Lung (tissue), 11 donors: ENCODE measurements at regions not wholly inside any gene's neighbourhood (a gene's known extent, or its start where the extent isn't known, plus 50 kb on each side); places are given as distances from the start of the nearest gene placed in this dataset.

Source experiments
- ATAC-seq: fragments of 200-7000 bp; cut with Tn5 transposase; one replicate; pipeline ENCODE4 v1.9.1; 2020; ENCODE audit warnings: moderate number of reproducible peaks; ENCODE audit not compliant: insufficient read depth, low FRiP score
- DNase-seq, 3 donors: peaks; one replicate each; pipeline ENCODE4 v3.0.0-alpha.2; 2013 to 2017
- H3K27ac ChIP-seq, 2 donors: one replicate each; pipeline ENCODE4 v1.5.1; 2013; ENCODE audit warnings: mild to moderate bottlenecking in 2 of 2, moderate library complexity in 2 of 2, control low read depth in 1 of 2, inconsistent platforms in 1 of 2, low read depth in 1 of 2, low read length in 1 of 2
- H3K27me3 ChIP-seq, 3 donors: one replicate each; pipeline ENCODE4 v1.5.1; 2013; ENCODE audit warnings: low read length in 2 of 3; ENCODE audit not compliant: control insufficient read depth in 3 of 3, insufficient read depth in 3 of 3
- H3K36me3 ChIP-seq, 4 donors: one replicate each; pipeline ENCODE4 v1.5.1; 2013; ENCODE audit warnings: low read length in 4 of 4, mild to moderate bottlenecking in 1 of 4, moderate library complexity in 1 of 4; ENCODE audit not compliant: control insufficient read depth in 4 of 4, insufficient read depth in 4 of 4
- H3K4me1 ChIP-seq, 5 donors: one replicate each; pipeline ENCODE4 v1.5.1; 2013; ENCODE audit warnings: low read length in 5 of 5, mild to moderate bottlenecking in 2 of 5, moderate library complexity in 1 of 5; ENCODE audit not compliant: control insufficient read depth in 5 of 5, insufficient read depth in 5 of 5
- H3K4me3 ChIP-seq: one replicate; pipeline ENCODE4 v1.5.1; 2013; ENCODE audit warnings: mild to moderate bottlenecking, control low read depth, moderate library complexity
- H3K9ac ChIP-seq, 2 donors: one replicate each; pipeline ENCODE4 v1.5.1; 2013; ENCODE audit warnings: low read length in 2 of 2, control low read depth in 1 of 2; ENCODE audit not compliant: insufficient read depth in 1 of 2
- H3K9me3 ChIP-seq, 4 donors: one replicate each; pipeline ENCODE4 v1.5.1; 2013; ENCODE audit warnings: low read length in 3 of 4, mild to moderate bottlenecking in 1 of 4, moderate library complexity in 1 of 4; ENCODE audit not compliant: control insufficient read depth in 4 of 4, insufficient read depth in 3 of 4
- WGBS, 2 donors: extraction: QIAGEN DNeasy Blood & Tissue Kit; methylation state at CpG; one replicate each; pipeline ENCODE4 v1.1.7; 2013; 5-methylcytosine and 5-hydroxymethylcytosine counted together
- TF ChIP-seq, protein P1 (sequence below): IDR thresholded peaks from 2 replicates; pipeline ENCODE4 v1.5.1; 2012; ENCODE audit warnings: mild to moderate bottlenecking; ENCODE audit errors: control extremely low read depth, extremely low read depth
- donor health status: control.
- donor health status: control.
- donor health status: Bipolar disorder and iron deficiency.
- donor health status: healthy.
- donor health status: DM: yes; HTN: yes; CAD: no.

DNA sequence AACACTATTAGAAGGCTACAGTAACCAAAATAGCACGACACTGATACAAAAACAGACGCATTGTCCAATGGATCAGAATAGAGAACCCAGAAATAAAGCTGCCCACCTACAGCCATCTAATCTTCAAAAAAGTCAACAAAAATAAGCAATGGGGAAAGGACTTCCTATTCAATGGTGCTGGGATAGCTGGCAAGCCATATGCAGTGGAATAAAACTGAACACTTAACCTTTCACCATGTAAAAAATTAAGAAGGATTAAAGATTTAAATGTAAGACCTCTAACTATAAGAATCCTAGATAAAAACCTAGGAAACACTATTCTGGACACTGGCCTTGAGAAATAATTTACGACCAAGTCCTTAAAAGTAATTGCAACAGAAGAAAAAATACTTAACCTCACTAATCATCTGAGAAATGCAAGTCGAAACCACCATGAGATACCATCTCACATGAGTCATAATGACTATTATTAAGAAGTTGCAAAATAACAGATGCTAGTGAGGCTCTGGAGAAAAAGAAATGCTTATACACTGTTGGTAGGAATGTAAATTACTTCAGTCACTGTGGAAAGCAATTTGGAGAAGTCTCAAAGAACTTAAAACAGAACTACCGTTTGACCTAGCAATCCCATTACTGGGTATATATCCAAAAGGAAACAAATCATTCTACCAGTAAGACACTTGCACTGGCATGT, 203.3 kb upstream of the CDH9 start:
- no peak for ATAC-seq
- TF ChIP-seq, protein P1, sequence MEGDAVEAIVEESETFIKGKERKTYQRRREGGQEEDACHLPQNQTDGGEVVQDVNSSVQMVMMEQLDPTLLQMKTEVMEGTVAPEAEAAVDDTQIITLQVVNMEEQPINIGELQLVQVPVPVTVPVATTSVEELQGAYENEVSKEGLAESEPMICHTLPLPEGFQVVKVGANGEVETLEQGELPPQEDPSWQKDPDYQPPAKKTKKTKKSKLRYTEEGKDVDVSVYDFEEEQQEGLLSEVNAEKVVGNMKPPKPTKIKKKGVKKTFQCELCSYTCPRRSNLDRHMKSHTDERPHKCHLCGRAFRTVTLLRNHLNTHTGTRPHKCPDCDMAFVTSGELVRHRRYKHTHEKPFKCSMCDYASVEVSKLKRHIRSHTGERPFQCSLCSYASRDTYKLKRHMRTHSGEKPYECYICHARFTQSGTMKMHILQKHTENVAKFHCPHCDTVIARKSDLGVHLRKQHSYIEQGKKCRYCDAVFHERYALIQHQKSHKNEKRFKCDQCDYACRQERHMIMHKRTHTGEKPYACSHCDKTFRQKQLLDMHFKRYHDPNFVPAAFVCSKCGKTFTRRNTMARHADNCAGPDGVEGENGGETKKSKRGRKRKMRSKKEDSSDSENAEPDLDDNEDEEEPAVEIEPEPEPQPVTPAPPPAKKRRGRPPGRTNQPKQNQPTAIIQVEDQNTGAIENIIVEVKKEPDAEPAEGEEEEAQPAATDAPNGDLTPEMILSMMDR: no peak
- DNase-seq: no peak
- Histone ChIP-seq H3K27ac (no peak overlapping the region), H3K27me3 (no peaks in the 10 kb centered on the region), H3K9me3 (no peaks in the 10 kb centered on the region), H3K36me3 (no peaks in the 10 kb centered on the region), H3K4me1 (no peaks in the 10 kb centered on the region), H3K4me3 (no peak overlapping the region), H3K9ac (no peak overlapping the region)
- WGBS, 2 donors: 61 to 64% methylated on average over 5 of the region's 5 CpGs

DNA sequence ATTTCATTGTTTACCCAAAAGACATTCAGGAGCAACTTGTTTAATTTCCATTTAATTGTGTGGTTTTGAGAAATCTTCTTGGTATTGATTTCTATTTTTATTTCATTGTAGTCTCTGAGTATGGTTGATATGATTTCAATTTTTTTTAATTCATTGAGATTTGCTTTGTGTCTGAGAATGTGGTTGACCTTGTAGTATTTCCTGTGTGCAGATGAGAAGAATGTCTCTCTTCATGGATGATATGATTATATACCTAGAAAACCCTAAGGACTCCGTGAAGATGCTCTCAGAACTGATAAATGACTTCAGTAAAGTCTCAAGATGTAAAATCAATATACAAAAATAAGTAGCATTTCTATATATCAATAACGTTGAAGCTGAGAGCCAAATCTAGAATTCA, 202.4 kb upstream of the CDH9 start:
- no peaks in the 10 kb centered on the region for H3K27me3 ChIP-seq
- no peak overlapping the region for H3K9ac ChIP-seq
- no peaks in the 10 kb centered on the region for H3K9me3 ChIP-seq
- DNase-seq: no peak
- H3K36me3 ChIP-seq: no peaks in the 10 kb centered on the region
- no peaks in the 10 kb centered on the region for H3K4me1 ChIP-seq
- no peak for ATAC-seq
- TF ChIP-seq, protein P1: no peak
- WGBS, 2 donors: 69 to 83% methylated on average over 2 of the region's 2 CpGs
- no peak overlapping the region for H3K27ac ChIP-seq
- no peak overlapping the region for H3K4me3 ChIP-seq

DNA sequence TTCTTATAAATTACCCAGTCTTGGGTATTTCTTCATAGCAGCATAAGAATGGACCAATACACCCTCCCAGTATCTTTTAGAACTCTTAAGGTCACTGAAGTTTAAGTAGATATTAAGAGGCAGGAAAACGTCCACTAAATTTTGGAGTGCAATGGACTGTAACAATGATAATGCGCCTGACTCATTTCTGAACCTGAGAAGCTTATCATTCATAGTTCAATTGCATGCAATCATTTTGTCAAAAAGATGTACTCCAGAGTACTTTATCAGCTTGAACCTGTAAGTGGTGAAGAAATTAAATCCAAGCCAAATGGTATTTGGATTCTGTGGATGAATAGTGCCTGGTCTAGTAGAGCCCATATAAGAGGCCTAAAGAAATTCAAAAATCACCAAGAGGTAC, 196.5 kb upstream of the CDH9 start:
- 69 to 83% methylated on average over 2 of the region's 2 CpGs for WGBS, 2 donors
- TF ChIP-seq, protein P1: no peak
- ATAC-seq: no peak
- no peak for DNase-seq
- Histone ChIP-seq H3K4me1 (no peaks in the 10 kb centered on the region), H3K4me3 (no peak overlapping the region), H3K36me3 (no peaks in the 10 kb centered on the region), H3K27me3 (no peaks in the 10 kb centered on the region), H3K9ac (no peak overlapping the region), H3K27ac (no peak overlapping the region), H3K9me3 (no peaks in the 10 kb centered on the region)

DNA sequence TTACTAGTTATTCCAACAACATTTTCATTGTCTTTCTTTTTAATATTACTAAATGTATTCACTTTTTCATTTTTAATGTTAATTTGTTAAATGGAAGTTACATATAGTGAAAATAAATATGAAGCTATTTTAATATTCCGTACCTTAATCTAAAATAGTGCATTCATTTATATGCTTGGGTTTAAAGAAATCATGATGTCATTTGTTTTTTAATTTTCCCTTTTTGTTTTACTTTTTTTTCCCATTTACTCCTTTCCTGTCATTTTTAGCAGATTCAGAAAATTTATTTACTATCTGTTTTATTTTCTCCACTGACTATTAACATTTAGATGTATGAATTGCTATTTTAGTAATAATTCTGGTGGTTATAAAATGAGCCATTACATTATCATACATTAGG, 183.0 kb upstream of the CDH9 start:
- TF ChIP-seq, protein P1: no peak

More for the DNA sequence above, 183.0 kb upstream of the CDH9 start:
- 89 to 94% methylated on average over 1 of the region's 1 CpG for WGBS, 2 donors
- H3K4me1 ChIP-seq: no peaks in the 10 kb centered on the region
- ATAC-seq: no peak
- no peak overlapping the region for H3K9ac ChIP-seq
- no peaks in the 10 kb centered on the region for H3K36me3 ChIP-seq
- no peak for DNase-seq
- H3K4me3 ChIP-seq: no peak overlapping the region
- no peak overlapping the region for H3K27ac ChIP-seq
- H3K27me3 ChIP-seq: no peaks in the 10 kb centered on the region
- no peaks in the 10 kb centered on the region for H3K9me3 ChIP-seq
